ENCODE measurements at regions not wholly inside any gene's neighbourhood (a gene's known extent, or its start where the extent isn't known, plus 50 kb on each side); places are given as distances from the start of the nearest gene placed in this dataset.

DNA sequence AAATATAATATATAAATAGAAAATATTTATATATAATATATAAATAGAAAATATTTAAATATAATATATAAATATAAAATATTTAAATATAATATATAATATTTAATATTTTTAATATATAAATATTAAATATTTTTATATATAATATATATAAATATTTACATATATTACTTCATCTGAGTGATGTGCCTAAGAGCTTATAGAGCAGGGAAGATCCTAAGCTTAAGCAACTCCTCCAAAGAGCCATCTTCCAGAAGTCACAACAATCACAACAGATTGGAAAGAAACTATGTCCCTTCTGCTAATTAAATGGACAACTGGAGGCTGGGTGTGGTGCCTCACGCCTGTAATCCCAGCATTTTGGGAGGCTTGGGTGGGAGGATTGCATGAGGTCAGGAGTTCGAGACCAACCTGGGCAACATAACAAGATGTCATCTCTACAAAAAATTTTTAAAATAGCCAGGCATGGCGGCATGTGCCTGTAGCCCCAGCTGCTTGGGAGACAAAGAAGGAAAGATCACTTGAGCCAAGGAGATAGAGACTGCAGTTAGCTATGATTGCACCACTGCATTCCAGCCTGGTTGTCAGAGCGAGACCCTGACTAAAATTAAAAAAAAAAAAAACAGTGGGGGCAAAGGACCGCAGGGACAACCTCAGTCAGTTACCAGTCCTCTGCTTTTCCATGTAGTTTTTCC, 198.7 kb downstream of the SKIDA1 start:
- DNase-seq (ENCODE audit: low spot score) = no peak

DNA sequence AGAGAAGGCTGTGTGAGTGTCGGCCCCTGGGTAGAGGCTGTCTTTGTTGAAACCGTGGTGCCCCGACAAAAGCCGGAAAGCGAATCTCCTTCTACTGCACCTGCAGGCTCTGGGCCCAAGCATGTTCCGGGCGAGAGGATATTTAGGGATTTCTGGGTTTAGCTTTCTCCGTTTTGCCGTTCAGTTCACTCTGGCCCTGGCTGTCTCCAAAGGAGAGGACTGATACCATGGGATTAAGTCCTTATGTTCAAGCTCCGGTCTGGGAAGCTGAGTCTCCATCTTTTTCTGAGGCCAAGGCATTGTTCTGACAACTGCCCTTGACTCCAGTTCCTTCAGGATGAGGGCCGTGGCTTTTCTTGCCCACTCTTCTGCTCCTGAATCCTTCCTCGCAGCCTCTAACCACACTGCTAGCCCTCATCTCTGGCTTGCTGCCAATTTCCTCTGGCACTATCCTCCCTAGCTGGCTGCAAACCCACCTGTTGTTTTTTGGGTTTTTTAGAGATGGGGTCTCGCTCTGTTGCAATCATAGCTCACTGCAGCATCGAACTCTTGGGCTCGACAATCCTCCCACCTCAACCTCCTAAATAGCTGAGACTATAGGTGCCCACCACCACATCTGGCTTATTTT, 206.8 kb downstream of the SKIDA1 start:
- no peak for DNase-seq (ENCODE audit: low spot score)

DNA sequence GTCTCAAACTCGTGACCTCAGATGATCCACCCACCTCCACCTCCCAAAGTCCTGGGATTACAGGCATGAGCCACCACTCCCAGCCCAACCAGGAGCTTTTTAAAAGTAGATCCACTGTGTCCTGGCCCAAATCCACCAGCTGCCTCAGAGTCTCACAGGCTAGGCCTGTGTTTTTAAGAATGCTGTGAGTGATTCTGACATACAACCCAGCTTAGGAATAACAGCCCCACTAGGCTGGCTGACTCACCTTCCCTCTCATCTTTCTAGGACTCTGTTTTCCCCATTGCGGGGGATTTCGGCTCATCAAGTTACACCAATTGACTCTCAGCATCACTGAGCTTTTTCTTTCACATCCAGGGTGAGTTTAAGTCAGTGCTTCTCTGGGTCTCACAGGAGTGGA, 207.6 kb downstream of the SKIDA1 start:
- DNase-seq (ENCODE audit: low spot score) = no peak

DNA sequence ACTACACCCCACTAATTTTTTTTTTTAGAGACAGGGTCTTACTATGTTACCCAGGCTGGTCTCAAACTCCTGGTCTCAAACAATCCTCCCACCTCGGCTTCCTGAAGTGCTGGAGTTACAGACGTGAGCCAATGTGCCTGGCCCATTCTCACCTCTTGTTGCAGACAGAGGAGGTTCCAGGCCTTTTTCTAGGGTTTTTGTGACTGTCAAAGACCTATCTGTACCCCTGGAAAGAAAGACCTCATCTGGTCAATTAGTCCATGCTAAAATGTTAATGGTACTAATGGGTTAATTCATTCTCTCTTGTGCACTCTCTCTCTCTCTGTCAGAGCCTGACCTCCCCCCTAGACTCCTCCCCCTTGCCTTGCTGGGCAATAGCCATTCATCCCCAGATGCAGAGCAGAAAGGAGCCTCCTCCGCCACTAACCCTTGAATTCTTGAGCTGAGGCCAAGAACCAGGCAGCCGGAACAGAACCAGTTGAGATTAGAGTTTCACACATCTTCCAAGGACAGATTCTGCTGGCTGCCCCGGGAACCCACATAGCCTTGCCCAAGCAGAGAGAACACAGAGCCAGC, 209.7 kb downstream of the SKIDA1 start:
- peak; percentile 94 for DNase-seq (ENCODE audit: low spot score)

DNA sequence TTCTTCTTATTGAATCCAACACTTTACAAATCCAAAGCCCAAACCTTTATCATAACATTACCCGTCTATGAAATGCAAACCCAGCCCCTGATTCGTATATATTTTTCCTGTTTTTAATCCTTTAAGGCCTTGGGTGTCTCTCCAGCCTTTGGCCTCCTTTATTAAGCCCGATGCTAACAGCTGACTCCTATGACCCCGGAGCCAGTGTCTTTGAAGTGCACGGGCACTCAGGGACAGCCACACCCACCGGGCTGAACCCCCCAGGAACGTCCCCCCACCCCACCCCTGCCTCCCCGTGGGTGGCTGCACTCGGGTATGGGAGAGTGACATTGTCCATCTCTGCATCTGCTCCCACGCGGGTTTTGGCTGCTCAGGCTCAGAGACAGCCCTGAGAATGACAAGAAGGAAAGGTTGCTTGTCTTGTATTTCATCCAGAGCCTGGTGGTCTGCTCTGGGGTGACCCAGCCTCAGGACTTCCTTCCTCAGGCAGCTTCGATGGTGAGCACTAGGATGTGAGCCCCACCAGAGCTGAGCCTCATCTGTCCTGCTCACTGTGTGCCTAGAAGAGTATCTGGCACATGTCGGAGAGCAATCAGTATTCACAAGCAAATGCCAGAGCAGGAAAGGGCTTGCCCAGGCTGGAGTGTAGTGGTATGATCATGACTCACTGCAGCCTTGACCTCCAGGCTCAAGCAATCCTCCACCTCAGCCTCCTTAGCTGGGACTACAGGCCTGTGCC, 210.4 kb downstream of the SKIDA1 start:
- no peak for DNase-seq (ENCODE audit: low spot score)

DNA sequence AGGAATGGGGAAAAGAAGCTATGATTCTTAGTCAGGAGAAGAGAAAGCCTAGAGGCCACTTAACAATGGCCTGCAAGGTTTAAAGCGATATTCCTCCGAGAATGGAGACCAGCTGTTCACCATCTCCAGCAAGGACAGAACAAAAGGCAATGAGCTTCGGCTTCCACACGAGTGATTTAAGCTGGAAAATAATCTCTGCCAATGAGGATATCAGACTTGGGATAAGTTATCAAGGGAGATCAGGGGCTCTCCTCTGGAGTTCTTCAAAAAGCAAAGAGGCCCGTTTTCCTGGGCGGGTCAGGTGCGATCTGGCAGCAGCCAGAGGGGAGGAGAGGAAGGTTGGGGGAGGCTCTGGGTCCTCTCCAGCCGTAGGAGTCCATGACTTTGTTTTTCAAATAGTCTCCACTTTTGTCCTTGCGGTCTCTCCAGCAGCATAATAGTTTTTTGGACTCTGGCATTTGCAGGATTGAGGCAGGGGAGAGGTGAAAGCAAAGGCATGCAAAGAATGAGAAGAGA, 211.3 kb downstream of the SKIDA1 start:
- DNase-seq (ENCODE audit: low spot score) = no peak

DNA sequence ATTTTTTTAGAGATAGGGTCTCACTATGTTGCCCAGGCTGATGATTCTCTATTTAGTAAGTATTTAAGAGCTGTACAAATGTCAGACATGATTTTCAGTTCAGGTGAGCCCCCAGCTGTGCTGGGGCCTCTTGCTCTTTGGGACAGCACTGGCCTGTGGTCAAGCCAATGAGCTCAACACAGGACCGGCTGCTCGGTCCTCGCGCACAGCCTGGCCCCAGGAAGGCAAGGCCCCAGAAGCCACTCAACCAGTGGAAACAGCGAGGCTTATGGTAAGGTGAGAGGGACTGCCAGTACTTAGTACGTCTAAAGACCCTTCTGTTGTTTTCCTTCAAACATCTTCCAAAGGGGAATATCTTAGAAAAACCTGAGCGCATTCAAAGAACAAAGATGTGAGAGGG, 211.8 kb downstream of the SKIDA1 start:
- DNase-seq (ENCODE audit: low spot score) = no peak

DNA sequence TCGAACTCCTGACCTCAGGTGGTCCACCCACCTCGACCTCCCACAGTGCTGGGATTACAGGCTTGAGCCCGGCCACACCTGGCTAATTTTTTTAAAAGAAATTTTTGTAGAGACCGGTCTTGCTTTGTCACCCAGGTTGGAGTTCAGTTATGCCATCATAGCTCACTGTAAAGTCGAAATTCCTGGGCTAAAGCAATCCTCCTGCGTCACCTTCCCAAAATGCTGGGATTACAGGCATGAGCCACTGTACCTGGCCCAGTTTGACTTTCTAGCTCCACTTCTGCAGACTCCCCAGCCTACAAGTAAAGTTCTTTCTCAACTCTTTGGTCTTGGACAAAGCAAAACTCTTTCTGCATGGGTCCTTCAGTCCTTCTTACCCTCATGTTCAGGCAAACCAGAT, 214.1 kb downstream of the SKIDA1 start:
- DNase-seq (ENCODE audit: low spot score) = no peak

DNA sequence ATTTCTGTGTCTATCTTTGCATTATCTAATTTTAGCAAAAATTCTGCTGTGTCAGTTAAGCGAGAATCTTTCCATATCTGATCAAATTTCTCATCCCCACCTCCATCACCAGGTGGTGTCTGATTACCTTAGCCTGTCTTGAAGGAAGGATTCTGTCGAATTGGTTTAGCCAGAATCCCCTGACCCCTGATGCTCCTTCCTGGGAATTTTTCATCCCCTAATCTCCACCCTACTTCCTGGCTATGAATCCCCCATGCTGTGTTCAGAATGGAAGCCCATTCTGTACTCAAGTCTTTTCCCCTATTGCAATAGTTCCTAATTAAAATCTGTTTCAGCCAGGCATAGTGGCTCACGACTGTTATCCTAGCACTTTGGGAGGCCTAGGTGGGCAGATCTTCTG, 216.1 kb downstream of the SKIDA1 start:
- DNase-seq (ENCODE audit: low spot score) = no peak

DNA sequence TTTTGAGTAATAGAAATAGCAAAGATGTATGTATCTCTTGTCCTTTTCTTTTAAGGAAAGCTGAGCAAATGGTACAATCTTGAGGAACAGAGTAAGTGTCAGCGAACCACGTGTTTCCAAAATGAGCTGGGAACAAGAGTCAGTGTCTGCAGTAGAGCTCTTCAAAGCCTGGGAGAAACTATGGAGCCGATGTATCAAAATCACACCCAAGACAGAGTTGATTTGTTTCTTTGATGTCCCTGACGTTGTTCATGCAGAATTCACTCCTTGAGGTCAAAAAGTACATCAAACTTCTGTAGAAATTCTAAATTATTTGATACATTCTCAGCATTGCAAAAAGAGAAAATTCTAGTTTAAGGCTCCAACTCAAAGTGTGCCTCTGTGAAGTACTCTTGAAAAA, 216.5 kb downstream of the SKIDA1 start:
- no peak for DNase-seq (ENCODE audit: low spot score)

DNA sequence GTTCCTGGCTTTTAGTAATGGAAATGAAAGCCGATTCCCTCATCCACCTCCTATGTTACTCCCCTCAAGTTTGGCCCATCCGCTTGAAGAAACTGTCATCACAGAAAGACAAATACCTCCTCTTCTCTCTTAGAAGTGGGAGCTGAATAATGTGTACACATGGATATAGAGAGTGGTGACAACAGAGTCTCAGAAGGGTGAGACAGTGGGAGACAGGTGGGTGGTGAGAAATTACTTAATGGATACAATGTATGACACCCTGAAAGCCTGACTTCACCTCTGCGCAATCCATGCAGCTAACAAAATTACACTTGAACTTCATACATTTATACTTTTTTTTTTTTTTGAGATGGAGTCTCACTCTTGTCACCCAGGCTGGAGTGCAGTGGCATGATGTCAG, 217.5 kb downstream of the SKIDA1 start:
- no peak for DNase-seq (ENCODE audit: low spot score)

DNA sequence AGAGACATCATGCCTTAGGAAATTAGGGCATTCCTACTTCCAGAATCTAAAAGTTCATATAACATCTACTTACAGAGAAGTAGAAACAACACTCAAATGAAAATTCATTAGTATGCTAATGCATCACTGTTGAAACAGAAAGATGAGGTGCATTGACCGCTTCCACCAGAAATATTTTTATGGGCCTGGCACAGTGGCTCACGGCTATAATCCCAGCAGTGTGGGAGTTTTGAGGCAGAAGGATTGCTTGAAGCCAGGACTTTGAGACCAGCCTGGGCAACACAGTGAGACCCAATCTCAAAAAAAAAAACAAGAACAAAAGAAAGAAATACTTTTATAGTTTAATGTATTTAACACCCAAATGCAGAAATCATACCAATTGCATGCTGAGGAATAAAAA, 220.9 kb downstream of the SKIDA1 start:
- no peak for DNase-seq (ENCODE audit: low spot score)

DNA sequence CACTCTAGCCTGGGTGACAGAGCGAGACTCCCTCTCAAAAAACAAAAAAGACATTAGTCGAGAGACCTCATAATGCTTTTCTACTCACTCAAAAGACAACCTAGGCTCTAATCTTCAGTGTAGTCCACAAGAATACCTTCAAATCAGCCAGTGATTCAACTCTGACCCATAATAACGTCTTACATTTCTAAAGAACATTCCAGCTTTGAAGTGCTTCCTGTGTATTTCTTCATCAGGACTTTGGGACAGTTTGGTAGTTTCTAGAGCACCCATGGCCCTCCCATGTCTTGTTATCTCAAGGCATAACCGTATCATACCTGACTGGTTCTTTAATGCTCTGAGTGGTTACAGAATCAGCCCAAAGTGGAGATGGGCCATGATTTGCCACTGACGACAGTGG, 221.3 kb downstream of the SKIDA1 start:
- DNase-seq (ENCODE audit: low spot score) = no peak

DNA sequence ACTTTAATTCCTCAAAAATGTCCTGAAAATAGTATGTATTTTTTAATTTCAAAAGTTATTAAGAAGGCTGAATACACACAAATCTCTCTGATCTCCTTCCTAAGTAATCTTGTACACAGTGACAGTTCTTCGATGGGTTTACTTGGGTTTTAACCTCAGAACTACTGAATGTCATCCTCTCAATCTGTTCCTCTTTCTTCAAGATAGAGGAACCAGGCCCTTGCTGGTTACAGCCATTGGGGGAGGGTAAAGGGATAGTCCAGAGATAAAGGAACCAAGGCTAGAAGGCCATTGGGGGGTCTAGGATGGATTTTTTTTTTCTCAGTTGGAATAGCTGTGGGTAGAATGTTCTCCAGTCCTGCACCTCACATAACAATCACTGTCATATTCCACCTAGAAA, 224.9 kb downstream of the SKIDA1 start:
- no peak for DNase-seq (ENCODE audit: low spot score)

DNA sequence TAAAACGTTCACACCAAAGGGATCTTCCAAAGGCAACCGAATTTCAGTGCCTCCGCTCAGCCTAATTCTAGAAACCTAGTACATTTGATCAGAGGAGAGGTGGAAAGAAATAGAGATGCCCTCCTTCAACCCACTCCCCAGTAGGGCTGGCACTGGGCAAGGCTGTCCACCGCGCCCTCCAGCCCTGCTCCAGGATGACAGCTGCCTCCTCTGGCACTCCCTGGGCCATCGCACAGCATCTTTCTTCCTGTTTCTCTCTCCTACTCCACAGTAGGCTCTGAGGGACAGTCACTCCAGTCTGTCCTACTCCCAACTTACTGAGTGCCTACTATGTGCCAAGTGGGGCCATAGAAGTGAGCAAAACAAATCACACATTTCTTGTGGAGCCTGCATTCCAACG, 226.2 kb downstream of the SKIDA1 start:
- DNase-seq (ENCODE audit: low spot score) = no peak

DNA sequence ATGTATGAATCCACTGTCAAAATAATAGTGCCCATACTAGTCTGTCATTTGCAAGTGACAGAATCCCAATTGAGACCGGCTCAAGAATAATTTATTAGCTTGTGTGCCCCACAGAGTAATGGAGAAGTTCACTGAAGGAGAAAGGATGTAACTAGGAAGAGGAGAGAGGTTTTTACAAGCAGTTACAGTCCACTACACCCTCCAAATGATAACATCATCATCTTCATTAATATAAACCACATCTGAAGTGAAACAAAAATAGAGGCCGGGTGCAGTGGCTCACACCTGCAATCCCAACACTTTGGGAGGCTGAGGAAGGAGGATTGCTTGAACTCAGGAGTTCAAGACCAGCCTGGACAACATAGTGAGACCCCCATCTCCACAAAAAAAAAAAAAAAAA, 226.8 kb downstream of the SKIDA1 start:
- DNase-seq (ENCODE audit: low spot score) = no peak

DNA sequence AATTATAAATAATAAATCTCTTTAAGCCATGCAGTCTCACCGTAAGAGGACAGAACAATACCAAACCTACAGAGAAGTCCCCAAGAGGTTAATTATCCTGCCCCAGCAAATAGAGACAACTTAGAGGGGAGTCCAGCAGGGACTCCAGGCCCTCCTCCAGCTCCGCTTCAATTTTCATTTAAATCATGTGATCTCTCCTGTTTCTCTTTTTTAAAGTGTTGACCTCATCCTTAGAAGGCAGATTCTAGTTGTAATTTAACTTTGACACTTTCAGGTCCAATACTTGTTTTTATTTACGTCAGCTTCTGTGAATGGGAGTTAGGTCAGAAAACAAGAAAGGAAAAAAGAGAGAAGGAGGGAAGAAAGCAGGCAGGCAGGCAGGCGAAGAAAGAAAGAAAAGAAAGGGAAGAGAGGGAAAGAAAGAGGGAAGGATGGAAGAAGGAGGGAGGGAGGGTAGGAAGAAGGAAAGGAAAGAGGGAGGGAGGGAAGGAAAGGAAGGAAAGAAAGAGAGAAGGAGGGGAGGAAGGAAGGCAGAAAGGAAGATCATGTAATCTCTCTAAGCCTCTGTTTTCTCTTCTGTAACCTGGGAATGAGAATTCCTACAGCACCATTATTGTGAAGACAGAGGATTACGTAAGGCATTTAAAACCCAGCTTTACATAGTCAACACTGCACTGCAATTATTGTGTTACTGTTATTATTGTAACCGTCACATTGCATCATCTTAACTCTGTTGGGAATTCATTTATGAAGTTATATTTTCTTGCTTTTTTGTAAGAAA, 227.7 kb downstream of the SKIDA1 start:
- DNase-seq (ENCODE audit: low spot score) = no peak

DNA sequence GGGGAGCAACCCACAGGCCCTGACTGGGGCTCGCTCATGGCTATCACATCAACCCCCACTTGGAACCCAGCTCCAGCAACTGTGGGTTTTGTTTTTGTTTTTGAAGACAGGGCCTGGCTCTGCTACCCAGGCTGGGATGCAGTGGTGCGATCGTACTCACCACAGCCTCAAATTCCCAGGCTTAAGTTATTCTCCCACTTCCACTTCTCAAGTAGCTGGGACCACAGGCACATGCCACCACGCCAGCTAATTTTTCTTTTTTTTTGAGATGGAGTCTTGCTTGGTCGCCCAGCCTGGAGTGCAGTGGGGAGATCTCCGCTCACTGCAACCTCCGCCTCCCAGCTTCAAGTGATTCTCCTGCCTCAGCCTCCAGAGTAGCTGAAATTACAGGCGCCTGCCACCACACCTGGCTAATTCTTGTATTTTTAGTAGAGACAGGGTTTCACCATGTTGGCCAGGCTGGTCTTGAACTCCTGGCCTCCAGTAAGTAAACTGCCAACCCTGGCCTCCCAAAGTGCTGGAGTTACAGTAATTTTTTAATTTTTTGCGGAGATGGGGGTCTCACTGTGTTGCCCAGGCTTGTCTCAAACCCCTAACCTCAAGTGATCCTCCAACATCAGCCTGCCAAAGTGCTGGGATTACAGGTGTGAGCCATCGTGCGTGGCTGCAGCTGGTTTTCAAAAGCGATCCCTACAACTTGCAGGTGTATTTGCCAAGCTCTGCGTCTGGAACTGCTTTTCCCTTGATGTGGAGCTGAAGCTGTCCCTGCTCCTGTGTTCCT, 228.7 kb downstream of the SKIDA1 start:
- DNase-seq (ENCODE audit: low spot score) = no peak

DNA sequence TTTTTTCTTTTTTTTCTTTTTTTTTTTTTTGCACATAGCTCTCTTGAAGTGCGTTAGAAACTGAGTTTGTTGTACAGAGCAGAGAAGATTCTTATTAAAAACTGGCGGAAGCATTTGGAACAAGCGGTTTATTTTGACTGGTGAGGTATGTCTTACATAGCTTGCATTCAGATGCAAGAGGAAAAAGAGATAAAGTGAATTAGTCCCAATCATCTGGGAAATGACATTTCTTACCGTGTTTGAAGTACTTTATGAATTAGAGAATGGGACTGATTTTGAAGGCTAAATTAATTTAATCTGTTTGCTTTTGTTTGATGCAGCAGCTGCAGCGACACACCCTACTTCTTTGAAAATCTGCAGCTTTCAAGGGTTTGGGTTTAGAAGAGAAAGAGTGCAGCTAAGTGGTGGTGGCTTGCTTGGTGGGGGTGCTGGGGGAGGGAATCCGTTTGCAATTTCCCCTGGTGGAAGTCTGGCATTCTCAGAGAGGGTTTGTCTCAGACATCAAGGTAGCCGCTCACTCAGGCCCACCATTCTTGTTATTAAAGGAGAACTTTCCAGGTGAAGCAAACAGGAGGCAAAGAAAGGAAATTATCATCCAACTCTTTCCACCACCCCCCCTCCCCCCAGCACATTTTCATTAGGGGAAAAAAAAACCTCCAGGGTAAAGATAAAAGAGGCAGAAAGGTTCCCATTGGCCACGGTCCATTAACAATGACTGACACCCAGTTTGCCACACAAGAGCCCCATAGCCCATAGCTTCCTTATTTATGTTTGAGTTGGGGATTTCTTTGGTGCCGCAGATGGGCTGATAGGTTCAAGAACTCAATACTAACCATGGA, 231.7 kb downstream of the SKIDA1 start:
- no peak for DNase-seq (ENCODE audit: low spot score)

DNA sequence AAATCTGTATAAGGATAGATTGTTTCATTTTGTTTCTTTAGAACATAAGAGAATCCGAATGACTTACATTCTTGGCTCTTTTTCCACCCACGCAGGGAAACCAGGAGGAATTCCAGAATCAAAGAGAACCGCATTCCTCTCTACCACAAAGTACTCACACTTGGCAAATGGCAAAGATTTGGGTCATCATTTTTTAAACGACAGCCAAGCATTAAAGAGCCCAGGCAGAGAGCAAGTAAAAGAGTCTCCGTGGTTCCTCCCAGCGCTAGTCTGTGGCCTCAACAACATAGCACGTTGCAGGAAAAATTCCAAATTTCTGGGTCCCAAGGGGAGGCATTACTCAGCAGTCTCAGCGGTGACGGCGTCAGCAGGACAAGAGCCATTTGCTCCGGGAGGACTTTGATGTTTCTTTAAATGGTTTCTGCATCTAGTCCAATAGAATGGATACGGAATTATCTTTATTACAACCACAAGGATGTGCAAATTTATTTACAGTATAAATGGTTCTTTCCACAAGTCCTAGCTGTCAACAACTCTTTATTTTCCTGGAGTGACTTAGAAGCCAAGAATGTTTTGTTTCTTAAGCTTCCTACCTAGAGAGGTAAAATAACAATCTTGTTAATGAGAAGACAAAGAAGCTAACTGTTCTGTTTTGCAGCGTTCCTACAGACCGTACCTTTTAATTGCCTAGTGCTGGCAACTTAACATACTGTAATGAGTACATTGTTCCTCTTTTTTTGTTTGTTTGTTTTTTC, 232.5 kb downstream of the SKIDA1 start:
- DNase-seq (ENCODE audit: low spot score) = peak; percentile 90

All from AG20443 (cell line).